IMR-90 (cell line): ENCODE measurements at regions not wholly inside any gene's neighbourhood (a gene's known extent, or its start where the extent isn't known, plus 50 kb on each side); places are given as distances from the start of the nearest gene placed in this dataset.

Experiments
- CHD1 ChIP-seq: IDR thresholded peaks from 2 replicates; pipeline ENCODE4 v1.6.1; 2012; ENCODE audit warnings: low read depth, low read length, improper control_type of control experiment
- CTCF ChIP-seq: conservative IDR thresholded peaks from 2 replicates; pipeline ENCODE4 v1.5.1; 2012; ENCODE audit warnings: mild to moderate bottlenecking, low read depth, low read length, improper control_type of control experiment
- FOS ChIP-seq: fragments of 150-350 bp; IDR thresholded peaks from 2 replicates; pipeline ENCODE4 v1.6.1; 2016; ENCODE audit warnings: low read depth, low read length
- MAFK ChIP-seq: IDR thresholded peaks from 2 replicates; pipeline ENCODE4 v1.6.1; 2012; ENCODE audit warnings: low read depth, low read length, improper control_type of control experiment
- MXI1 ChIP-seq: IDR thresholded peaks from 2 replicates; pipeline ENCODE4 v1.6.1; 2012; ENCODE audit warnings: low read depth, mild to moderate bottlenecking, low read length, moderate library complexity, borderline replicate concordance
- RAD21 ChIP-seq: IDR thresholded peaks from 2 replicates; pipeline ENCODE4 v1.6.1; 2012; ENCODE audit warnings: low read length, improper control_type of control experiment

- TF ChIP-seq CTCF (no peak), MXI1 (no peak), RAD21 (no peak), CHD1 (no peak), FOS (no peak), MAFK (no peak)
These were observed 284.6 kb upstream of the KAZN start for GRCh38 chr1:14313731-14314431.
